NB4 (cell line): ENCODE measurements at regions not wholly inside any gene's neighbourhood (a gene's known extent, or its start where the extent isn't known, plus 50 kb on each side); places are given as distances from the start of the nearest gene placed in this dataset.

Experiments
- DNase-seq: peaks from one replicate; pipeline ENCODE4 v3.0.0; 2010; ENCODE audit warnings: low read depth
- H3K4me3 ChIP-seq: one replicate; pipeline ENCODE4 v1.5.1; 2011; ENCODE audit warnings: mild to moderate bottlenecking, low read depth, low read length, moderate library complexity
- MAX ChIP-seq: IDR thresholded peaks from 2 replicates; pipeline ENCODE4 v1.6.1; 2011; ENCODE audit warnings: low read depth, low read length
- MYC ChIP-seq: IDR thresholded peaks from 2 replicates; pipeline ENCODE4 v1.6.1; 2011; ENCODE audit warnings: low read depth, low read length
- POLR2A ChIP-seq: IDR thresholded peaks from 2 replicates; pipeline ENCODE4 v1.6.1; 2011; ENCODE audit warnings: mild to moderate bottlenecking; ENCODE audit not compliant: insufficient read length; ENCODE audit errors: extremely low read depth
- TF ChIP-seq, protein P1 (sequence below): IDR thresholded peaks from one replicate; pipeline ENCODE4 v1.5.1; 2012; ENCODE audit warnings: low read depth, low read length

DNA sequence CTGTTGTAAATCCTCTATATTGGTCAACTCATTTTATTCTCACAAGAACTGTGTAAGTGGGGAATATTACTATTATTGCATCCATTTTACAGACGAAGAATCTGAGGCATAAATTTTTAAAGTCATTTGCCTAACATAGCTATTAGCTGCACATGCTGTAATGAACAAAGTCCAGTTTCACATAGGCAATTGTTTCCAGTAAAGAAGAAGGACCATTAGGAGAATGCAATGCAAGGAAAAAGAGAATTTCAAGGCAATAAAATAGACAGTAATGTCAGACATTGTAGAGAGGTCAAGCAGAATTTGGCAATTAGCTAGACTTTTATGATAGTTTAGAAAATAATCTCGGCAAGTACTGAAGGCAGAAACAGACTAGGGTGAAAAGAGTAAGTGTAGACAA is 578.7 kb upstream of the NECTIN3 start:
- TF ChIP-seq POLR2A (no peak), MAX (no peak), MYC (no peak)
- TF ChIP-seq, protein P1, sequence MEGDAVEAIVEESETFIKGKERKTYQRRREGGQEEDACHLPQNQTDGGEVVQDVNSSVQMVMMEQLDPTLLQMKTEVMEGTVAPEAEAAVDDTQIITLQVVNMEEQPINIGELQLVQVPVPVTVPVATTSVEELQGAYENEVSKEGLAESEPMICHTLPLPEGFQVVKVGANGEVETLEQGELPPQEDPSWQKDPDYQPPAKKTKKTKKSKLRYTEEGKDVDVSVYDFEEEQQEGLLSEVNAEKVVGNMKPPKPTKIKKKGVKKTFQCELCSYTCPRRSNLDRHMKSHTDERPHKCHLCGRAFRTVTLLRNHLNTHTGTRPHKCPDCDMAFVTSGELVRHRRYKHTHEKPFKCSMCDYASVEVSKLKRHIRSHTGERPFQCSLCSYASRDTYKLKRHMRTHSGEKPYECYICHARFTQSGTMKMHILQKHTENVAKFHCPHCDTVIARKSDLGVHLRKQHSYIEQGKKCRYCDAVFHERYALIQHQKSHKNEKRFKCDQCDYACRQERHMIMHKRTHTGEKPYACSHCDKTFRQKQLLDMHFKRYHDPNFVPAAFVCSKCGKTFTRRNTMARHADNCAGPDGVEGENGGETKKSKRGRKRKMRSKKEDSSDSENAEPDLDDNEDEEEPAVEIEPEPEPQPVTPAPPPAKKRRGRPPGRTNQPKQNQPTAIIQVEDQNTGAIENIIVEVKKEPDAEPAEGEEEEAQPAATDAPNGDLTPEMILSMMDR, result no peak
- DNase-seq, result no peak
- H3K4me3 ChIP-seq, result no peak overlapping the region

- H3K4me3 ChIP-seq, result no peak overlapping the region
These were observed 578.1 kb upstream of the NECTIN3 start for GRCh38 chr3:110493438-110494092.

GRCh38 chr3:110494093-110494490 is 577.5 kb upstream of the NECTIN3 start:
- no peak for DNase-seq

More at GRCh38 chr3:110493438-110494092, 578.1 kb upstream of the NECTIN3 start:
- TF ChIP-seq, protein P1, result no peak
- TF ChIP-seq POLR2A (no peak), MYC (no peak), MAX (no peak)
- no peak for DNase-seq

GRCh38 chr3:110494728-110495127 is 576.9 kb upstream of the NECTIN3 start:
- DNase-seq, result no peak
- TF ChIP-seq MYC (no peak), MAX (no peak), POLR2A (no peak)
- TF ChIP-seq, protein P1, result no peak

More at GRCh38 chr3:110494093-110494490, 577.5 kb upstream of the NECTIN3 start:
- no peak for TF ChIP-seq MAX
- no peak overlapping the region for H3K4me3 ChIP-seq

GRCh38 chr3:110495201-110495927 is 576.3 kb upstream of the NECTIN3 start:
- DNase-seq, result no peak
- no peak overlapping the region for H3K4me3 ChIP-seq
- TF ChIP-seq POLR2A (no peak), MAX (no peak), MYC (no peak)
- TF ChIP-seq, protein P1, result no peak

More at GRCh38 chr3:110494728-110495127, 576.9 kb upstream of the NECTIN3 start:
- H3K4me3 ChIP-seq, result no peak overlapping the region

- no peak overlapping the region for H3K4me3 ChIP-seq
- TF ChIP-seq MYC (no peak), MAX (no peak), POLR2A (no peak)
- TF ChIP-seq, protein P1, result no peak
- DNase-seq, result no peak
These were observed 567.2 kb upstream of the NECTIN3 start for GRCh38 chr3:110504401-110504800.
